ENCODE measurements at regions not wholly inside any gene's neighbourhood (a gene's known extent, or its start where the extent isn't known, plus 50 kb on each side); places are given as distances from the start of the nearest gene placed in this dataset.

DNA sequence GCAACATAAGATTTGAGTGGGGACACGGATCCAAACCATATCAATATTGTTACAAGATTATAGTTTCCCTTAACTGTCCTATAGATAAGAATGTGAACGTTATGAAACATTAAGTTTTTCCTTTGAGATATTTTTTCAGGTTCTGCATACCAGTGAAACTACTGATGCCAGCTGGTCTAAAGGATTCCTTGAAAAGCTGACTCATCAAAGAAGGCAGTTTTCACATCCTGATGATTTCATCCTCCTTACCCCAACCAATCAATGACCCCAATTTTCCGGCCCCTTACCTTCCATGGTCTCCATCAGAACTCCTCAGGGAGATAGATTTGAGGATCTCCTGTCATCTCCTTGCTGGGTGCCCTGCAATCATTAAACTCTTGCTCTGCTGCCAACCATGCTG is 64.1 kb upstream of the HS3ST4 start:
- H3K9me3 ChIP-seq: no peaks in the 10 kb centered on the region
- TF ChIP-seq, protein P1, sequence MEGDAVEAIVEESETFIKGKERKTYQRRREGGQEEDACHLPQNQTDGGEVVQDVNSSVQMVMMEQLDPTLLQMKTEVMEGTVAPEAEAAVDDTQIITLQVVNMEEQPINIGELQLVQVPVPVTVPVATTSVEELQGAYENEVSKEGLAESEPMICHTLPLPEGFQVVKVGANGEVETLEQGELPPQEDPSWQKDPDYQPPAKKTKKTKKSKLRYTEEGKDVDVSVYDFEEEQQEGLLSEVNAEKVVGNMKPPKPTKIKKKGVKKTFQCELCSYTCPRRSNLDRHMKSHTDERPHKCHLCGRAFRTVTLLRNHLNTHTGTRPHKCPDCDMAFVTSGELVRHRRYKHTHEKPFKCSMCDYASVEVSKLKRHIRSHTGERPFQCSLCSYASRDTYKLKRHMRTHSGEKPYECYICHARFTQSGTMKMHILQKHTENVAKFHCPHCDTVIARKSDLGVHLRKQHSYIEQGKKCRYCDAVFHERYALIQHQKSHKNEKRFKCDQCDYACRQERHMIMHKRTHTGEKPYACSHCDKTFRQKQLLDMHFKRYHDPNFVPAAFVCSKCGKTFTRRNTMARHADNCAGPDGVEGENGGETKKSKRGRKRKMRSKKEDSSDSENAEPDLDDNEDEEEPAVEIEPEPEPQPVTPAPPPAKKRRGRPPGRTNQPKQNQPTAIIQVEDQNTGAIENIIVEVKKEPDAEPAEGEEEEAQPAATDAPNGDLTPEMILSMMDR (IDR thresholded peaks at IDR 0.05): no peak
- TF ChIP-seq POLR2A (IDR thresholded peaks at IDR 0.05): no peak
- no peaks in the 10 kb centered on the region for H3K27me3 ChIP-seq
- intact Hi-C loops (cut with DNase I; ENCODE audit: low total_unique reads): no loop called here
- no peaks in the 10 kb centered on the region for H3K36me3 ChIP-seq (ENCODE audit: low read depth, missing control alignments)
- no peak for DNase-seq
- no peak overlapping the region for H3K4me3 ChIP-seq
- WGBS, 2 donors: 39 to 49% methylated on average over 3 of the region's 3 CpGs
- H3K4me1 ChIP-seq: no peaks in the 10 kb centered on the region
- H3K27ac ChIP-seq: no peak overlapping the region

DNA sequence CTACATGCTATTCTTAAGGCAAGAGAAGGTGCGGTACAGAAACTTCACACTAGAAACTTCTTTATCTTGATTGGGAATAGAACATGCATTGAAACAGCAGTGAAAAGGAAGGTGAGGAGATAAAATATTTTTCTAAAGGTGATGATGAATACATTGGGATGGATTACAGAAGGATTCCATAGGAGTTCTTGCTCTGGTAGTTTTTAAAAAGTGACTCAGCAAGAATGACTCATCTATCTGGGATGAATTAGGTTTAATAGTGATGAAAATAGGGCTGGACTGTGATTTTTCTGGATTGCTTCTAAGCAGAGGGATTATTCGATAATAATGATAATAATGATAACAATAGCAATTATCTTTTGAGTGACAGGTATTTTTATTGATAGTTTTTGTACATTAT is 65.6 kb upstream of the HS3ST4 start:
- DNase-seq: no peak
- no peaks in the 10 kb centered on the region for H3K4me1 ChIP-seq
- H3K27me3 ChIP-seq: no peaks in the 10 kb centered on the region
- H3K9me3 ChIP-seq: no peaks in the 10 kb centered on the region
- TF ChIP-seq, protein P1 (IDR thresholded peaks at IDR 0.05): no peak
- TF ChIP-seq POLR2A (IDR thresholded peaks at IDR 0.05): no peak
- no peak overlapping the region for H3K27ac ChIP-seq
- intact Hi-C loops (cut with DNase I; ENCODE audit: low total_unique reads): no loop called here
- no peaks in the 10 kb centered on the region for H3K36me3 ChIP-seq (ENCODE audit: low read depth, missing control alignments)
- no peak overlapping the region for H3K4me3 ChIP-seq
- 81 to 89% methylated on average over 2 of the region's 2 CpGs for WGBS, 2 donors

DNA sequence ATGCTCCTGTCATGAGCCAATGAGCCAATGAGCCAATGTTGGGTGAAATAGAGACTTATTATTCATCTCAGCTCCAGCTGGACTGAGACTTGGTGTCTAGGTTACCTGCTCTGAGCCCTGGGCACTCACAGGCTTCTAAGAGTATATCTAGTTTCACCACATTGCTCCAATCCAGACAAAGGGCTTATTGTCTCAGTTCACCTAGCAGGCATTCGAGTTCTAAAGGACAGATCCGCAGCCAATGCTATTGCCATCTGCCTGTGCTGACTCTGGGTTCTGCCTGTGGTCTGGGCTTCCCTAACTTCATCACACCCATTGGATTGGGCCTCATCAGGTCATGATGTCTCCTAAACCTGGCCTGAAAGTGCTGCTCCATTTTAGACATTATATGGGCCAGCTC is 66.1 kb upstream of the HS3ST4 start:
- no peak for DNase-seq
- intact Hi-C loops (cut with DNase I; ENCODE audit: low total_unique reads): no loop called here
- Histone ChIP-seq H3K36me3 (ENCODE audit: low read depth, missing control alignments) (no peaks in the 10 kb centered on the region), H3K9me3 (no peaks in the 10 kb centered on the region), H3K27me3 (no peaks in the 10 kb centered on the region), H3K4me3 (no peak overlapping the region), H3K27ac (no peak overlapping the region), H3K4me1 (no peaks in the 10 kb centered on the region)
- 74 to 78% methylated on average over 2 of the region's 2 CpGs for WGBS, 2 donors
- TF ChIP-seq, protein P1 (IDR thresholded peaks at IDR 0.05): no peak
- no peak for TF ChIP-seq POLR2A (IDR thresholded peaks at IDR 0.05)

DNA sequence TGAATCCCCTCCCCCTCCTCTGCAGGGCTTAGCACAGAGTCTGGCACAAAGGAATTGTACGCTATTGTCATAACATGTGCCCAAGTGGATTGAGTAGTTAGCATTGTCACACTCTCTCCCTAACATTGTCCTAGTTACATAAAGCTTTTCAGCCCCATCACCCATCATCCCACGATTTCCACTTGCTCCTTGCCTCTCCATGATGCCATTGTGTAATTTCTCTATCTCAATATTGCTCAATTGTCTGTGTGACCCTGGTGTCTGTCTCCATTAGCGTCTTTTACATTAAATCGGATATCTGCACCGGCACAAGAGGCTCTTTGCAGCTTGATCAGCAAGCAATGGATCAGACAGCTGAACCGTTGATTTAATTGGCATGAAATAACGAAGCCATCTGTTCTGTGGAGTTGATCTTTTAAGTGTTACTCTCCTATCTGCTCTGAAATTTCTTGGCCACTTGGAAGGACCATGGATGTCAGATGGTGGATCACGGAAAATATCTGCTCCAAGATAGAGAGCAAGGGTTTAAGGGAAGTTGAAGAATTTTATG is 77.0 kb upstream of the HS3ST4 start:
- H3K4me1 ChIP-seq: no peaks in the 10 kb centered on the region
- intact Hi-C loops (cut with DNase I; ENCODE audit: low total_unique reads): no loop called here
- no peak overlapping the region for H3K27ac ChIP-seq
- TF ChIP-seq POLR2A (IDR thresholded peaks at IDR 0.05): no peak
- TF ChIP-seq, protein P1 (IDR thresholded peaks at IDR 0.05): no peak
- no peaks in the 10 kb centered on the region for H3K27me3 ChIP-seq
- no peak overlapping the region for H3K4me3 ChIP-seq
- WGBS, 2 donors: 88% methylated on average over 8 of the region's 8 CpGs
- no peak for DNase-seq
- H3K36me3 ChIP-seq (ENCODE audit: low read depth, missing control alignments): no peaks in the 10 kb centered on the region
- no peaks in the 10 kb centered on the region for H3K9me3 ChIP-seq

DNA sequence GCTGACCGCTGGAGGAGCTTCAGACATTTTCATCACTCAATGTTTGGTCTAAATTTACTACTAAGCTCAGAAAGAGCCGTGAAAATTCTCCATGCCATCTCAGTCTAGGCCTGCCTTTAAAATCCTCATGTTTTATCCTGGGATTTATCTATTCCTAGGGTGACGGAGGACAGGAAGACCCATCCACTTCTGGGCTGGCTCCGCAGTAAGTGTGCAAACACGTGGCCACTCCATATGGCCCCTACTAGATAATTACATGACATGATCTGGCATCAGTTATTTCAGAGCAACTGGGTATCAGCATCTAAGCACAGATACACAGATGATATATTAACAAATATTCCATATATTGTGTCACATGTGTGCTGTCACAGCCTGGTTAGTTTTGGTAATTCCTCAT is 77.8 kb upstream of the HS3ST4 start:
- WGBS, 2 donors: 84 to 89% methylated on average over 5 of the region's 5 CpGs
- DNase-seq: no peak

More for the DNA sequence above, 77.8 kb upstream of the HS3ST4 start:
- H3K9me3 ChIP-seq: no peaks in the 10 kb centered on the region
- no peak overlapping the region for H3K4me3 ChIP-seq
- no peaks in the 10 kb centered on the region for H3K4me1 ChIP-seq
- H3K36me3 ChIP-seq (ENCODE audit: low read depth, missing control alignments): no peaks in the 10 kb centered on the region
- H3K27ac ChIP-seq: no peak overlapping the region
- TF ChIP-seq POLR2A (IDR thresholded peaks at IDR 0.05): no peak
- intact Hi-C loops (cut with DNase I; ENCODE audit: low total_unique reads): no loop called here
- no peaks in the 10 kb centered on the region for H3K27me3 ChIP-seq
